CD4-positive, alpha-beta memory T cell (primary cell): ENCODE measurements at regions not wholly inside any gene's neighbourhood (a gene's known extent, or its start where the extent isn't known, plus 50 kb on each side); places are given as distances from the start of the nearest gene placed in this dataset.

Source experiments
- CTCF ChIA-PET: fragments of 350-600 bp; sonication (Branson Sonifier 250); formaldehyde crosslinking; loops from one replicate; lab custom pipeline; 2021; ENCODE audit warnings: inconsistent platforms; ENCODE audit not compliant: partially characterized antibody; lab: Charles Lee
- POLR2A ChIA-PET: fragments of 350-600 bp; sonication (Branson Sonifier 250); formaldehyde crosslinking; loops from one replicate; lab custom pipeline; 2021; ENCODE audit not compliant: partially characterized antibody; lab: Charles Lee
- DNase-seq, 5 donors: peaks; one replicate each; pipeline versions ENCODE4 v3.0.0 to v3.0.0-alpha.2; 2020 to 2022; ENCODE audit warnings: mixed read lengths in 1 of 5
- H3K27ac ChIP-seq: one replicate; pipeline ENCODE4 v1.7.0; 2013; ENCODE audit warnings: low read depth, low read length
- H3K27me3 ChIP-seq: 2 replicates; pipeline ENCODE4 v1.7.0; 2013; ENCODE audit warnings: mild to moderate bottlenecking, low read length, moderate library complexity; ENCODE audit not compliant: insufficient read depth
- H3K36me3 ChIP-seq: 2 replicates; pipeline ENCODE4 v1.7.0; 2013; ENCODE audit warnings: mild to moderate bottlenecking, low read length, moderate library complexity; ENCODE audit not compliant: insufficient read depth
- H3K4me1 ChIP-seq: 2 replicates; pipeline ENCODE4 v1.7.0; 2013; ENCODE audit warnings: mild to moderate bottlenecking, low read length, moderate library complexity; ENCODE audit not compliant: insufficient read depth
- H3K4me3 ChIP-seq, 2 donors: one replicate each; pipeline ENCODE4 v1.7.0; 2013; ENCODE audit warnings: low read length in 2 of 2, mild to moderate bottlenecking in 1 of 2
- H3K9me3 ChIP-seq, 2 donors: one replicate each; pipeline ENCODE4 v1.7.0; 2013; ENCODE audit warnings: low read length in 2 of 2, control low read depth in 1 of 2; ENCODE audit not compliant: control insufficient read depth in 1 of 2
- H3K27ac Mint-ChIP-seq, 7 donors: one replicate each; pipeline ENCODE4 v1.8.0; 2020 to 2021; ENCODE audit warnings: mixed read lengths in 7 of 7, mild to moderate bottlenecking in 6 of 7, inconsistent platforms in 3 of 7, moderate library complexity in 3 of 7
- H3K27me3 Mint-ChIP-seq, 2 donors: one replicate each; pipeline ENCODE4 v1.8.0; 2020 to 2021; ENCODE audit warnings: mixed read lengths in 2 of 2
- H3K36me3 Mint-ChIP-seq, 2 donors: one replicate each; pipeline ENCODE4 v1.8.0; 2020 to 2021; ENCODE audit warnings: mixed read lengths in 2 of 2, inconsistent platforms in 1 of 2, mild to moderate bottlenecking in 1 of 2
- H3K4me1 Mint-ChIP-seq, 4 donors: one replicate each; pipeline ENCODE4 v1.8.0; 2020 to 2021; ENCODE audit warnings: mixed read lengths in 4 of 4, mild to moderate bottlenecking in 1 of 4
- H3K4me3 Mint-ChIP-seq, 8 donors: one replicate each; pipeline ENCODE4 v1.8.0; 2020 to 2021; ENCODE audit warnings: mixed read lengths in 8 of 8, mild to moderate bottlenecking in 7 of 8, moderate library complexity in 6 of 8, inconsistent platforms in 3 of 8
- H3K9me3 Mint-ChIP-seq, 8 donors: one replicate each; pipeline ENCODE4 v1.8.0; 2020 to 2021; ENCODE audit warnings: mixed read lengths in 8 of 8, mild to moderate bottlenecking in 5 of 8, inconsistent platforms in 3 of 8, moderate library complexity in 1 of 8
- intact Hi-C: fragments of 100-400 bp; cut with micrococcal nuclease; formaldehyde crosslinking; loops from one replicate; pipeline ENCODE4 v1.15.1; 2023

GRCh38 chr6:168741942-168742782 lies 301.2 kb downstream of the SMOC2 start:
- Mint-ChIP-seq H3K36me3 (no peaks in the 10 kb centered on the region), H3K27ac (no peak overlapping the region), H3K27me3 (no peaks in the 10 kb centered on the region), H3K9me3 (peaks cover 0 to 16% (median 11%) of the 10 kb centered on the region in 8 donors), H3K4me1 (no peaks in the 10 kb centered on the region), H3K4me3 (no peak overlapping the region)
- intact Hi-C loops: no loop called here
- DNase-seq: no peak
- H3K27ac ChIP-seq: no peak overlapping the region
- H3K9me3 ChIP-seq: no peaks in the 10 kb centered on the region
- H3K4me1 ChIP-seq: no peaks in the 10 kb centered on the region
- no peaks in the 10 kb centered on the region for H3K36me3 ChIP-seq
- H3K4me3 ChIP-seq: no peak overlapping the region
- POLR2A ChIA-PET: no interaction called here
- H3K27me3 ChIP-seq: no peaks in the 10 kb centered on the region
- CTCF ChIA-PET: no interaction called here

DNA sequence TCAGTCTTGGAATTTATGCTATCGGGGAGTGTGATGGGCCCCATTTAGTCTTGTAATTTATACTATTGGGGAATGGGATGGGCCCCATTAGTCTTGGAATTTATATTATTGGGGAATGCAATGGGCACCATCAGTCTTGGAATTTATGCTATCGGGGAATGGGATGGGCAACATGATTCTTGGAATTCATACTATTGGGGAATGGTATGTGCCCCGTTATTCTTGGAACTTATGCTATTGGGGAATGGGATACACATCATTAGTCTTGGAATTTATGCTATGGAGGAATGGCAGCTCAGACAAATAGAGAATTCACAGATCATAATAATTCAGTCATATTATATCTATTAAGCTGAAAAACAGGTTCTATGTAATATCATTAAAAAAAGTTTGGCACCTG lies 300.3 kb downstream of the SMOC2 start:
- no peak overlapping the region for H3K27ac Mint-ChIP-seq
- Histone ChIP-seq H3K27ac (no peak overlapping the region), H3K27me3 (no peaks in the 10 kb centered on the region), H3K9me3 (no peaks in the 10 kb centered on the region), H3K4me3 (no peak overlapping the region), H3K36me3 (no peaks in the 10 kb centered on the region), H3K4me1 (no peaks in the 10 kb centered on the region)
- no peaks in the 10 kb centered on the region for H3K4me1 Mint-ChIP-seq
- H3K9me3 Mint-ChIP-seq: peaks cover 0 to 24% (median 13%) of the 10 kb centered on the region in 8 donors
- H3K36me3 Mint-ChIP-seq: no peaks in the 10 kb centered on the region
- ChIA-PET CTCF (no interaction called here), POLR2A (no interaction called here)
- intact Hi-C loops: no loop called here
- H3K27me3 Mint-ChIP-seq: no peaks in the 10 kb centered on the region
- no peak for DNase-seq
- no peak overlapping the region for H3K4me3 Mint-ChIP-seq

GRCh38 chr6:168739381-168739780 lies 298.4 kb downstream of the SMOC2 start:
- no peaks in the 10 kb centered on the region for H3K36me3 Mint-ChIP-seq
- H3K36me3 ChIP-seq: no peaks in the 10 kb centered on the region
- no peak overlapping the region for H3K4me3 Mint-ChIP-seq
- H3K27me3 ChIP-seq: no peaks in the 10 kb centered on the region
- H3K9me3 Mint-ChIP-seq: peaks cover 2 to 24% (median 13%) of the 10 kb centered on the region in 8 donors
- intact Hi-C loops: no loop called here
- no peak overlapping the region for H3K27ac Mint-ChIP-seq
- H3K27me3 Mint-ChIP-seq: no peaks in the 10 kb centered on the region
- H3K4me1 ChIP-seq: no peaks in the 10 kb centered on the region
- H3K27ac ChIP-seq: no peak overlapping the region
- no peaks in the 10 kb centered on the region for H3K9me3 ChIP-seq
- DNase-seq: no peak
- ChIA-PET CTCF (no interaction called here), POLR2A (no interaction called here)
- no peaks in the 10 kb centered on the region for H3K4me1 Mint-ChIP-seq
- no peak overlapping the region for H3K4me3 ChIP-seq

GRCh38 chr6:168737481-168737880 lies 296.5 kb downstream of the SMOC2 start:
- H3K4me1 ChIP-seq: no peaks in the 10 kb centered on the region
- ChIA-PET CTCF (no interaction called here), POLR2A (no interaction called here)
- Mint-ChIP-seq H3K27ac (no peak overlapping the region), H3K27me3 (no peaks in the 10 kb centered on the region), H3K4me1 (no peaks in the 10 kb centered on the region), H3K9me3 (peaks cover 2 to 24% (median 13%) of the 10 kb centered on the region in 8 donors), H3K36me3 (no peaks in the 10 kb centered on the region), H3K4me3 (no peak overlapping the region)
- no peaks in the 10 kb centered on the region for H3K36me3 ChIP-seq
- no peak for DNase-seq
- no peak overlapping the region for H3K27ac ChIP-seq
- H3K4me3 ChIP-seq: no peak overlapping the region
- intact Hi-C loops: no loop called here
- H3K27me3 ChIP-seq: no peaks in the 10 kb centered on the region
- no peaks in the 10 kb centered on the region for H3K9me3 ChIP-seq

DNA sequence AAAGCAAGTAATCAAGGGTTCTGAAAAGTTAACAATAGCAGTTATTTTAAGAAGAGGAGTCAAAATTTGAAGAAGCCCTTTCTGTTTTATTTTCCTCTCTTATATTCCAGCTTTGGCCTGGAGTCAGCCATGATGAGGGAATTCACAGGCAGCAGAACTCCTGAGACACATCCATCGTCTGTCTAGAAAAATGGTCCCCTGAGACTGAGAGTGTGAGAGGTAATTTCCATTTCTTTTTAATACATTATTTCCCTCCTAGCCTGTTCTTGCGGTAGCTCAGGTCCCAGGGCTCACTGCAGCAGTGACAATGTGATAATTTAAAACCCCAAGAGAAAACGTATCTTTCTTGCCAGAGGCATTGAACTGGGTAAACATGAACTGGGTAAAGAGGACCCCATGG lies 296.0 kb downstream of the SMOC2 start:
- no peaks in the 10 kb centered on the region for H3K36me3 ChIP-seq
- no peak for DNase-seq
- CTCF ChIA-PET: no interaction called here
- Mint-ChIP-seq H3K27me3 (no peaks in the 10 kb centered on the region), H3K27ac (no peak overlapping the region), H3K36me3 (no peaks in the 10 kb centered on the region), H3K4me3 (no peak overlapping the region), H3K4me1 (no peaks in the 10 kb centered on the region), H3K9me3 (peaks cover 2 to 24% (median 13%) of the 10 kb centered on the region in 8 donors)
- H3K9me3 ChIP-seq: no peaks in the 10 kb centered on the region
- no peaks in the 10 kb centered on the region for H3K27me3 ChIP-seq
- H3K27ac ChIP-seq: no peak overlapping the region
- H3K4me3 ChIP-seq: no peak overlapping the region
- POLR2A ChIA-PET: no interaction called here
- H3K4me1 ChIP-seq: no peaks in the 10 kb centered on the region
- intact Hi-C loops: no loop called here

DNA sequence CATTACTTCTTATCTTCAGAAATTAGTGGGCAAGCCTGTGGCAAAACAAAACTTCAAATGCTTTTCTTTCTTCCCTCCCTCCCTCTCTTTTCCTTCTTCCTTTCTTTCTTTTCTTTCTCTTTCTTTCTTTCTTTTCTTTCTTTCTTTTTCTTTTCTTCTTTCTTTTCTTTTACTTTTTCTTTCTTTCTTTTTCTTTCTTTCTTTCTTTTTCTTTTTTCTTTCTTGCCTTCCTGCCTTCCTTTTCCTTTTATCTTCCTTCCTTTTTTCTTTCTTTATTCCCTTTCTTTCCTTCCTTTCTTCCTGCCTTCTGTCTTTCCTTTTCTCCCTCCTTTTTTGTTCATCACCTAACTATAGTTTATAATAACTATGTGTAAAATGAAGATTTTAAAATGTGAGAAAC lies 295.1 kb downstream of the SMOC2 start:
- intact Hi-C loops: no loop called here
- no peak overlapping the region for H3K4me3 ChIP-seq
- ChIA-PET POLR2A (no interaction called here), CTCF (no interaction called here)
- no peaks in the 10 kb centered on the region for H3K9me3 ChIP-seq
- peaks cover 2 to 24% (median 13%) of the 10 kb centered on the region in 8 donors for H3K9me3 Mint-ChIP-seq
- H3K36me3 Mint-ChIP-seq: no peaks in the 10 kb centered on the region
- no peak overlapping the region for H3K27ac Mint-ChIP-seq
- no peaks in the 10 kb centered on the region for H3K4me1 ChIP-seq
- no peak overlapping the region for H3K27ac ChIP-seq
- H3K4me3 Mint-ChIP-seq: no peak overlapping the region
- no peak for DNase-seq
- H3K36me3 ChIP-seq: no peaks in the 10 kb centered on the region
- no peaks in the 10 kb centered on the region for H3K27me3 Mint-ChIP-seq
- H3K27me3 ChIP-seq: no peaks in the 10 kb centered on the region
- H3K4me1 Mint-ChIP-seq: no peaks in the 10 kb centered on the region

- Histone ChIP-seq H3K9me3 (no peaks in the 10 kb centered on the region), H3K27ac (no peak overlapping the region), H3K36me3 (no peaks in the 10 kb centered on the region), H3K4me3 (no peak overlapping the region), H3K4me1 (no peaks in the 10 kb centered on the region), H3K27me3 (no peaks in the 10 kb centered on the region)
- Mint-ChIP-seq H3K4me3 (no peak overlapping the region), H3K9me3 (peaks cover 2 to 24% (median 13%) of the 10 kb centered on the region in 8 donors), H3K27ac (no peak overlapping the region), H3K27me3 (no peaks in the 10 kb centered on the region), H3K4me1 (no peaks in the 10 kb centered on the region), H3K36me3 (no peaks in the 10 kb centered on the region)
- DNase-seq: no peak
- intact Hi-C loops: no loop called here
- POLR2A ChIA-PET: no interaction called here
- CTCF ChIA-PET: no interaction called here
These were observed 294.4 kb downstream of the SMOC2 start for GRCh38 chr6:168735268-168735949.
